ENCODE measurements at regions not wholly inside any gene's neighbourhood (a gene's known extent, or its start where the extent isn't known, plus 50 kb on each side); places are given as distances from the start of the nearest gene placed in this dataset.

- no peak for TF ChIP-seq CTCF (IDR thresholded peaks at IDR 0.05)
- no peak for TF ChIP-seq POLR2A (IDR thresholded peaks at IDR 0.05)
- TF ChIP-seq POLR2AphosphoS5 (IDR thresholded peaks at IDR 0.05), result no peak
Measured at GRCh38 chr9:13550519-13550918, 271.0 kb upstream of the MPDZ start.
